Frontal cortex (tissue), 3 donors: ENCODE measurements at regions not wholly inside any gene's neighbourhood (a gene's known extent, or its start where the extent isn't known, plus 50 kb on each side); places are given as distances from the start of the nearest gene placed in this dataset.

ENCODE experiments used
- DNase-seq, 2 donors: peaks; one replicate each; pipeline ENCODE4 v3.0.0; 2012; ENCODE audit warnings: low spot score in 2 of 2
- FAIRE-seq: peaks from 2 replicates; lab custom pipeline; 2012; peaks lifted over from hg19 to GRCh38; lab: Jason Lieb, UNC
- donor health status: control.
- donor health status: control.
- donor health status: control.

GRCh38 chr11:26198532-26199096 lies 133.3 kb upstream of the ANO3 start:
- FAIRE-seq (no peak), DNase-seq (no peak)

GRCh38 chr11:26199331-26200095 lies 132.4 kb upstream of the ANO3 start:
- FAIRE-seq: no peak
- DNase-seq: no peak

GRCh38 chr11:26201411-26201810 lies 130.5 kb upstream of the ANO3 start:
- no peak for DNase-seq
- no peak for FAIRE-seq

- no peak for DNase-seq
- FAIRE-seq: no peak
These were observed 129.2 kb upstream of the ANO3 start for GRCh38 chr11:26202754-26203153.

GRCh38 chr11:26204101-26204500 lies 127.8 kb upstream of the ANO3 start:
- FAIRE-seq (no peak), DNase-seq (no peak)

GRCh38 chr11:26204839-26205238 lies 127.1 kb upstream of the ANO3 start:
- no peak for FAIRE-seq

GRCh38 chr11:26219183-26220117 lies 112.5 kb upstream of the ANO3 start:
- no peak for DNase-seq
- FAIRE-seq: no peak

More at GRCh38 chr11:26204839-26205238, 127.1 kb upstream of the ANO3 start:
- DNase-seq: no peak

- FAIRE-seq: no peak
- no peak for DNase-seq
These were observed 106.3 kb upstream of the ANO3 start for GRCh38 chr11:26225646-26226045.

GRCh38 chr11:26227301-26227746 lies 104.6 kb upstream of the ANO3 start:
- FAIRE-seq (peak; percentile 19), DNase-seq (peak in 1 of 2 donors; percentile 25)

- no peak for FAIRE-seq
These were observed 103.9 kb upstream of the ANO3 start for GRCh38 chr11:26227883-26228502.

GRCh38 chr11:26228778-26229177 lies 103.2 kb upstream of the ANO3 start:
- DNase-seq (no peak), FAIRE-seq (no peak)

More at GRCh38 chr11:26227883-26228502, 103.9 kb upstream of the ANO3 start:
- DNase-seq: no peak

- DNase-seq: no peak
- no peak for FAIRE-seq
These were observed 102.7 kb upstream of the ANO3 start for GRCh38 chr11:26229257-26229656.

GRCh38 chr11:26229981-26230380 lies 101.9 kb upstream of the ANO3 start:
- DNase-seq (no peak), FAIRE-seq (no peak)

GRCh38 chr11:26231252-26231661 lies 100.7 kb upstream of the ANO3 start:
- no peak for FAIRE-seq
- no peak for DNase-seq

- FAIRE-seq (no peak), DNase-seq (no peak)
These were observed 97.5 kb upstream of the ANO3 start for GRCh38 chr11:26234451-26234850.

GRCh38 chr11:26243426-26243825 lies 88.5 kb upstream of the ANO3 start:
- DNase-seq (no peak), FAIRE-seq (no peak)

GRCh38 chr11:26244207-26244606 lies 87.7 kb upstream of the ANO3 start:
- DNase-seq (no peak), FAIRE-seq (no peak)

GRCh38 chr11:26245046-26245445 lies 86.9 kb upstream of the ANO3 start:
- no peak for FAIRE-seq

GRCh38 chr11:26247340-26247739 lies 84.6 kb upstream of the ANO3 start:
- DNase-seq: no peak
- FAIRE-seq: no peak

More at GRCh38 chr11:26245046-26245445, 86.9 kb upstream of the ANO3 start:
- DNase-seq: no peak

GRCh38 chr11:26248661-26249060 lies 83.3 kb upstream of the ANO3 start:
- DNase-seq (no peak), FAIRE-seq (no peak)
